ENCODE measurements at regions not wholly inside any gene's neighbourhood (a gene's known extent, or its start where the extent isn't known, plus 50 kb on each side); places are given as distances from the start of the nearest gene placed in this dataset.
"Not testable (repeated sequence)": the region's sequence is repeated elsewhere in the genome, so short reads cannot be mapped to it uniquely, and the experiment has no call there.

GRCh38 chr1:88514544-88515060 lies 169.5 kb upstream of the PKN2 start:
- H3K4me3 ChIP-seq (ENCODE audit: low read depth in 1 of 3, low read length in 3 of 3) = no peak overlapping the region
- no peak overlapping the region for H3K9ac ChIP-seq (ENCODE audit: low read depth in 1 of 2, low read length in 2 of 2)
- H3K27ac ChIP-seq (ENCODE audit: low read depth in 1 of 2, low read length in 2 of 2) = no peak overlapping the region
- DNase-seq (ENCODE audit: low spot score) = no peak
- H3K4me1 ChIP-seq (ENCODE audit: control insufficient read depth in 4 of 4, insufficient read depth in 4 of 4, low read length in 3 of 4) = no peaks in the 10 kb centered on the region
- no peaks in the 10 kb centered on the region for H3K9me3 ChIP-seq (ENCODE audit: control insufficient read depth in 4 of 4, low read length in 3 of 4)
- H3K27me3 ChIP-seq (ENCODE audit: control insufficient read depth in 4 of 4, insufficient read depth in 4 of 4, low read length in 3 of 4) = no peaks in the 10 kb centered on the region
- TF ChIP-seq YY1 (IDR thresholded peaks at IDR 0.05) = no peak
- no peak for TF ChIP-seq FOXA2 (IDR thresholded peaks at IDR 0.05)
- TF ChIP-seq TAF1 (conservative IDR thresholded peaks at IDR 0.05) = no peak
- TF ChIP-seq ZBTB33 (IDR thresholded peaks at IDR 0.05) = no peak
- TF ChIP-seq JUND (IDR thresholded peaks at IDR 0.05) = no peak
- TF ChIP-seq RAD21 (IDR thresholded peaks at IDR 0.05) = no peak
- TF ChIP-seq HNF4G (IDR thresholded peaks at IDR 0.05) = no peak
- no peak for TF ChIP-seq GABPA (IDR thresholded peaks at IDR 0.05 in 1 of 2, conservative IDR thresholded peaks at IDR 0.05 in 1 of 2)
- TF ChIP-seq SP1 (IDR thresholded peaks at IDR 0.05) = no peak
- no peak for TF ChIP-seq FOXA1 (IDR thresholded peaks at IDR 0.05)
- no peak for TF ChIP-seq MAX (IDR thresholded peaks at IDR 0.05)
- TF ChIP-seq REST (IDR thresholded peaks at IDR 0.05) = no peak
- TF ChIP-seq NR2F2 (IDR thresholded peaks at IDR 0.05) = no peak
- no peak for TF ChIP-seq CTCF (IDR thresholded peaks at IDR 0.05; ENCODE audit: low read depth, low read length, missing input control)
- TF ChIP-seq HNF4A (conservative IDR thresholded peaks at IDR 0.05) = no peak
- TF ChIP-seq RXRA (IDR thresholded peaks at IDR 0.05) = no peak
- TF ChIP-seq EGR1 (IDR thresholded peaks at IDR 0.05; ENCODE audit: low read depth in 2 of 2) = no peak
- H3K36me3 ChIP-seq (ENCODE audit: control insufficient read depth in 4 of 4, insufficient read depth in 3 of 4, low read depth in 1 of 4, low read length in 3 of 4) = no peaks in the 10 kb centered on the region
- 93% methylated on average over 1 of the region's 1 CpG for WGBS

- WGBS = 91% methylated on average over 1 of the region's 1 CpG
- H3K4me1 ChIP-seq (ENCODE audit: control insufficient read depth in 4 of 4, insufficient read depth in 4 of 4, low read length in 3 of 4); H3K4me3 ChIP-seq (ENCODE audit: low read depth in 1 of 3, low read length in 3 of 3); H3K27ac ChIP-seq (ENCODE audit: low read depth in 1 of 2, low read length in 2 of 2); H3K36me3 ChIP-seq (ENCODE audit: control insufficient read depth in 4 of 4, insufficient read depth in 3 of 4, low read depth in 1 of 4, low read length in 3 of 4); H3K9me3 ChIP-seq (ENCODE audit: control insufficient read depth in 4 of 4, low read length in 3 of 4); H3K27me3 ChIP-seq (ENCODE audit: control insufficient read depth in 4 of 4, insufficient read depth in 4 of 4, low read length in 3 of 4); DNase-seq (ENCODE audit: low spot score); H3K9ac ChIP-seq (ENCODE audit: low read depth in 1 of 2, low read length in 2 of 2): not testable (repeated sequence)
Measured at GRCh38 chr1:88517499-88517898, 166.6 kb upstream of the PKN2 start.
